B cell (primary cell): ENCODE measurements at regions not wholly inside any gene's neighbourhood (a gene's known extent, or its start where the extent isn't known, plus 50 kb on each side); places are given as distances from the start of the nearest gene placed in this dataset.

Experiments used
- ATAC-seq: fragments of 200-7000 bp; cut with Tn5 transposase; one replicate; pipeline ENCODE4 v1.10.0; 2021; ENCODE audit warnings: low read depth, mild to moderate bottlenecking, moderate number of reproducible peaks, moderate library complexity
- CTCF ChIA-PET: fragments of 350-600 bp; sonication (Branson Sonifier 250); formaldehyde crosslinking; loops from one replicate; lab custom pipeline; 2021; ENCODE audit warnings: antibody characterized with exemption, inconsistent platforms; lab: Charles Lee
- POLR2A ChIA-PET: fragments of 350-600 bp; sonication (Branson Sonifier 250); formaldehyde crosslinking; loops from one replicate; lab custom pipeline; 2021; ENCODE audit warnings: antibody characterized with exemption; lab: Charles Lee
- DNase-seq: peaks from one replicate; pipeline ENCODE4 v3.0.0; 2013
- H2AFZ ChIP-seq: 2 replicates; pipeline ENCODE4 v1.6.1; 2012; ENCODE audit warnings: mild to moderate bottlenecking, low read depth, low read length; ENCODE audit not compliant: insufficient read depth, poor library complexity, severe bottlenecking
- H3K27ac ChIP-seq, 2 donors: 1 replicate in 1 of 2; 2 replicates in 1 of 2; pipeline ENCODE4 v1.5.1; 2012 to 2013; ENCODE audit warnings: low read length in 2 of 2, mild to moderate bottlenecking in 2 of 2, moderate library complexity in 1 of 2
- H3K27me3 ChIP-seq, 4 experiments: fragments of 200-600 bp in 1 of 4; sonication (generic) in 1 of 4; replicated peaks in 1 of 4; 1 replicate in 2 of 4; 2 replicates in 2 of 4; pipeline versions ENCODE4 v1.6.1 to v1.7.0; 2013 to 2016; ENCODE audit warnings: low read length in 3 of 4, mild to moderate bottlenecking in 2 of 4, mixed read lengths in 1 of 4, moderate library complexity in 1 of 4; ENCODE audit not compliant: insufficient read depth in 4 of 4, control insufficient read depth in 3 of 4; ENCODE audit errors: control extremely low read depth in 1 of 4
- H3K36me3 ChIP-seq, 2 experiments: replicated peaks in 1 of 2; 1 replicate in 1 of 2; 2 replicates in 1 of 2; pipeline versions ENCODE4 v1.6.1 to v1.7.1; 2013; ENCODE audit warnings: low read length in 1 of 2; ENCODE audit not compliant: insufficient read depth in 2 of 2, control insufficient read depth in 1 of 2; ENCODE audit errors: control extremely low read depth in 1 of 2, extremely low read depth in 1 of 2
- H3K4me1 ChIP-seq, 2 donors: fragments of 200-600 bp in 1 of 2; sonication (generic) in 1 of 2; 1 replicate in 1 of 2; 2 replicates in 1 of 2; pipeline versions ENCODE4 v1.5.1 to v1.6.1; 2013 to 2017; ENCODE audit warnings: low read length in 2 of 2; ENCODE audit not compliant: control insufficient read depth in 2 of 2, insufficient read depth in 2 of 2
- H3K4me2 ChIP-seq: replicated peaks from 2 replicates; pipeline ENCODE3; 2012; ENCODE audit warnings: mild to moderate bottlenecking, low read depth, low read length; ENCODE audit not compliant: poor library complexity, severe bottlenecking
- H3K4me3 ChIP-seq, 5 experiments: fragments of 200-600 bp in 1 of 5; sonication (generic) in 1 of 5; 1 replicate in 3 of 5; 2 replicates in 2 of 5; pipeline versions ENCODE4 v1.5.1 to v1.7.0; 2011 to 2016; ENCODE audit warnings: low read length in 4 of 5, mild to moderate bottlenecking in 4 of 5, low read depth in 2 of 5, control low read depth in 1 of 5, moderate library complexity in 1 of 5; ENCODE audit not compliant: insufficient read depth in 1 of 5; ENCODE audit errors: control extremely low read depth in 1 of 5, extremely low read depth in 1 of 5
- H3K79me2 ChIP-seq: fragments of 200-600 bp; sonication (generic); one replicate; pipeline ENCODE4 v1.6.0; 2016; ENCODE audit warnings: low read length; ENCODE audit not compliant: control insufficient read depth, insufficient read depth
- H3K9ac ChIP-seq: fragments of 200-600 bp; sonication (generic); 2 replicates; pipeline ENCODE4 v1.6.1; 2017; ENCODE audit warnings: mild to moderate bottlenecking, low read length, moderate library complexity
- H3K9me3 ChIP-seq, 3 donors: one replicate each; pipeline versions ENCODE4 v1.6.1 to v1.7.1; 2013; ENCODE audit warnings: low read length in 2 of 3; ENCODE audit not compliant: control insufficient read depth in 2 of 3, insufficient read depth in 1 of 3; ENCODE audit errors: control extremely low read depth in 1 of 3
- H4K20me1 ChIP-seq: 2 replicates; pipeline ENCODE4 v1.6.0; 2012; ENCODE audit warnings: mild to moderate bottlenecking, low read length; ENCODE audit not compliant: insufficient read depth, control insufficient read depth, poor library complexity, severe bottlenecking
- H3K27ac Mint-ChIP-seq: one replicate; pipeline ENCODE4 v1.8.0; 2021; ENCODE audit warnings: mixed read lengths
- H3K27me3 Mint-ChIP-seq: one replicate; pipeline ENCODE4 v1.8.0; 2021; ENCODE audit warnings: mixed read lengths
- H3K4me1 Mint-ChIP-seq: one replicate; pipeline ENCODE4 v1.8.0; 2021; ENCODE audit warnings: mixed read lengths
- H3K4me3 Mint-ChIP-seq: one replicate; pipeline ENCODE4 v1.8.0; 2021; ENCODE audit warnings: mixed read lengths
- H3K9me3 Mint-ChIP-seq: one replicate; pipeline ENCODE4 v1.8.0; 2022; ENCODE audit warnings: mixed read lengths; ENCODE audit not compliant: insufficient read depth
- CTCF ChIP-seq: fragments of 200-600 bp; IDR thresholded peaks from one replicate; pipeline ENCODE4 v1.8.0; 2022; ENCODE audit warnings: antibody characterized with exemption, mild to moderate bottlenecking
- EZH2 ChIP-seq: IDR thresholded peaks from 2 replicates; pipeline ENCODE4 v1.6.1; 2012; ENCODE audit warnings: borderline replicate concordance, low read depth, mild to moderate bottlenecking, moderate library complexity, low read length; ENCODE audit not compliant: insufficient read depth, poor library complexity, severe bottlenecking
- WGBS: methylation state at CpG from one replicate; pipeline ENCODE4 v1.1.5; 2013; ENCODE audit warnings: missing lambda C conversion rate; ENCODE audit not compliant: insufficient coverage; 5-methylcytosine and 5-hydroxymethylcytosine counted together
- intact Hi-C: fragments of 100-400 bp; cut with micrococcal nuclease; formaldehyde crosslinking; loops from one replicate; pipeline ENCODE4 v1.10.0; 2022

GRCh38 chr4:168028970-168029597 lies 63.3 kb upstream of the ANXA10 start:
- Histone ChIP-seq H3K4me1 (no peaks in the 10 kb centered on the region), H3K4me3 (no peak overlapping the region), H4K20me1 (no peaks in the 10 kb centered on the region), H2AFZ (no peak overlapping the region), H3K9me3 (no peaks in the 10 kb centered on the region), H3K36me3 (no peaks in the 10 kb centered on the region), H3K79me2 (no peaks in the 10 kb centered on the region), H3K27me3 (no peaks in the 10 kb centered on the region), H3K27ac (no peak overlapping the region), H3K9ac (no peak overlapping the region), H3K4me2 (no peak overlapping the region)
- DNase-seq, result no peak
- intact Hi-C loops, result no loop called here
- Mint-ChIP-seq H3K9me3 (no peaks in the 10 kb centered on the region), H3K4me1 (no peaks in the 10 kb centered on the region), H3K27me3 (no peaks in the 10 kb centered on the region), H3K27ac (no peak overlapping the region), H3K4me3 (no peak overlapping the region)
- POLR2A ChIA-PET, result no interaction called here
- ATAC-seq, result no peak
- no peak for TF ChIP-seq EZH2
- no peak for TF ChIP-seq CTCF
- CTCF ChIA-PET, result no interaction called here
- WGBS, result 86% methylated on average over 3 of the region's 5 CpGs

- Histone ChIP-seq H2AFZ (no peak overlapping the region), H3K36me3 (no peaks in the 10 kb centered on the region), H4K20me1 (no peaks in the 10 kb centered on the region), H3K4me2 (no peak overlapping the region), H3K4me1 (no peaks in the 10 kb centered on the region), H3K9me3 (no peaks in the 10 kb centered on the region), H3K27ac (no peak overlapping the region), H3K79me2 (no peaks in the 10 kb centered on the region), H3K27me3 (no peaks in the 10 kb centered on the region), H3K4me3 (no peak overlapping the region), H3K9ac (no peak overlapping the region)
- no peak for ATAC-seq
- 100% methylated on average over 2 of the region's 2 CpGs for WGBS
- ChIA-PET POLR2A (no interaction called here), CTCF (no interaction called here)
- H3K4me1 Mint-ChIP-seq, result no peaks in the 10 kb centered on the region
- H3K27me3 Mint-ChIP-seq, result no peaks in the 10 kb centered on the region
- intact Hi-C loops, result no loop called here
- no peaks in the 10 kb centered on the region for H3K9me3 Mint-ChIP-seq
- no peak overlapping the region for H3K4me3 Mint-ChIP-seq
- no peak for DNase-seq
- H3K27ac Mint-ChIP-seq, result no peak overlapping the region
- TF ChIP-seq EZH2, result no peak
- no peak for TF ChIP-seq CTCF
Observed at GRCh38 chr4:168037676-168038075, 54.7 kb upstream of the ANXA10 start.
